OCI-LY3 (cell line): ENCODE measurements at regions not wholly inside any gene's neighbourhood (a gene's known extent, or its start where the extent isn't known, plus 50 kb on each side); places are given as distances from the start of the nearest gene placed in this dataset.

ENCODE experiments used
- H2AFZ ChIP-seq: fragments of 200-600, 300-600 bp; shearing (Covaris generic); 2 replicates; pipeline ENCODE4 v1.6.0; 2014; ENCODE audit warnings: antibody characterized with exemption, low read depth, low read length
- H3K27ac ChIP-seq: fragments of 200-600, 300-600 bp; sonication (generic); 2 replicates; pipeline ENCODE4 v1.5.1; 2014; ENCODE audit warnings: mild to moderate bottlenecking, low read length, moderate library complexity, mixed read lengths
- H3K27me3 ChIP-seq: fragments of 200-600, 300-600 bp; sonication (generic); 2 replicates; pipeline ENCODE4 v1.6.1; 2014; ENCODE audit warnings: low read depth, low read length, mixed read lengths
- H3K36me3 ChIP-seq: fragments of 200-600, 300-600 bp; sonication (generic); replicated peaks from 2 replicates; pipeline ENCODE3; 2014; ENCODE audit warnings: low read depth, low read length, mixed read lengths
- H3K4me1 ChIP-seq: fragments of 300-600, 200-600 bp; sonication (generic); 2 replicates; pipeline ENCODE4 v1.6.1; 2014; ENCODE audit warnings: low read length, mixed read lengths
- H3K4me2 ChIP-seq: fragments of 200-600, 300-600 bp; sonication (generic); 2 replicates; pipeline ENCODE4 v1.6.1; 2014; ENCODE audit warnings: low read length, mixed read lengths
- H3K4me3 ChIP-seq: fragments of 300-600, 200-600 bp; sonication (generic); 2 replicates; pipeline ENCODE4 v1.5.1; 2014; ENCODE audit warnings: antibody characterized with exemption, mild to moderate bottlenecking, low read length, moderate library complexity
- H3K79me2 ChIP-seq: fragments of 300-600, 200-600 bp; shearing (Covaris generic); 2 replicates; pipeline ENCODE4 v1.6.1; 2014; ENCODE audit warnings: mild to moderate bottlenecking, low read length, mixed read lengths
- H3K9ac ChIP-seq: fragments of 300-600, 200-600 bp; shearing (Covaris generic); 2 replicates; pipeline ENCODE4 v1.6.0; 2014; ENCODE audit warnings: mild to moderate bottlenecking, low read length, moderate library complexity
- H3K9me3 ChIP-seq: fragments of 200-600, 300-600 bp; shearing (Covaris generic); 2 replicates; pipeline ENCODE4 v1.6.1; 2014; ENCODE audit warnings: low read length, mixed read lengths; ENCODE audit not compliant: insufficient read depth
- H4K20me1 ChIP-seq: fragments of 200-600, 300-600 bp; sonication (generic); 2 replicates; pipeline ENCODE4 v1.6.1; 2016; ENCODE audit warnings: low read length, mixed read lengths; ENCODE audit not compliant: insufficient read depth
- EZH2phosphoT487 ChIP-seq: fragments of 200-600 bp; shearing (Covaris generic); IDR thresholded peaks from 2 replicates; pipeline ENCODE4 v1.6.1; 2018; ENCODE audit warnings: antibody characterized with exemption, mixed run types, low read depth
- TF ChIP-seq, protein P1 (sequence below): fragments of 200-600, 300-600 bp; sonication (generic); IDR thresholded peaks from 2 replicates; pipeline ENCODE4 v1.5.1; 2014; ENCODE audit warnings: antibody characterized with exemption, low read length, low read depth

- no peak overlapping the region for H3K9ac ChIP-seq
- H3K9me3 ChIP-seq = no peaks in the 10 kb centered on the region
- H3K4me1 ChIP-seq = peaks cover 4% of the 10 kb centered on the region; the same call in 1 of the 2 replicates
- H3K4me3 ChIP-seq = no peak overlapping the region
- H2AFZ ChIP-seq = no peak overlapping the region
- TF ChIP-seq, protein P1, sequence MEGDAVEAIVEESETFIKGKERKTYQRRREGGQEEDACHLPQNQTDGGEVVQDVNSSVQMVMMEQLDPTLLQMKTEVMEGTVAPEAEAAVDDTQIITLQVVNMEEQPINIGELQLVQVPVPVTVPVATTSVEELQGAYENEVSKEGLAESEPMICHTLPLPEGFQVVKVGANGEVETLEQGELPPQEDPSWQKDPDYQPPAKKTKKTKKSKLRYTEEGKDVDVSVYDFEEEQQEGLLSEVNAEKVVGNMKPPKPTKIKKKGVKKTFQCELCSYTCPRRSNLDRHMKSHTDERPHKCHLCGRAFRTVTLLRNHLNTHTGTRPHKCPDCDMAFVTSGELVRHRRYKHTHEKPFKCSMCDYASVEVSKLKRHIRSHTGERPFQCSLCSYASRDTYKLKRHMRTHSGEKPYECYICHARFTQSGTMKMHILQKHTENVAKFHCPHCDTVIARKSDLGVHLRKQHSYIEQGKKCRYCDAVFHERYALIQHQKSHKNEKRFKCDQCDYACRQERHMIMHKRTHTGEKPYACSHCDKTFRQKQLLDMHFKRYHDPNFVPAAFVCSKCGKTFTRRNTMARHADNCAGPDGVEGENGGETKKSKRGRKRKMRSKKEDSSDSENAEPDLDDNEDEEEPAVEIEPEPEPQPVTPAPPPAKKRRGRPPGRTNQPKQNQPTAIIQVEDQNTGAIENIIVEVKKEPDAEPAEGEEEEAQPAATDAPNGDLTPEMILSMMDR = no peak
- TF ChIP-seq EZH2phosphoT487 = no peak
- no peaks in the 10 kb centered on the region for H3K36me3 ChIP-seq
- H4K20me1 ChIP-seq = no peaks in the 10 kb centered on the region
- H3K4me2 ChIP-seq = no peak overlapping the region
- no peaks in the 10 kb centered on the region for H3K27me3 ChIP-seq
- H3K79me2 ChIP-seq = no peaks in the 10 kb centered on the region
- no peak overlapping the region for H3K27ac ChIP-seq
These were observed 61.8 kb upstream of the MLN start for GRCh38 chr6:33865478-33866077.

GRCh38 chr6:33863723-33864440 is 60.1 kb upstream of the MLN start:
- Histone ChIP-seq H4K20me1 (no peaks in the 10 kb centered on the region), H3K4me3 (no peak overlapping the region), H3K27me3 (no peaks in the 10 kb centered on the region), H2AFZ (no peak overlapping the region), H3K4me2 (no peak overlapping the region), H3K4me1 (peaks cover 4% of the 10 kb centered on the region; the same call in 1 of the 2 replicates), H3K36me3 (no peaks in the 10 kb centered on the region), H3K9ac (no peak overlapping the region), H3K27ac (no peak overlapping the region), H3K9me3 (no peaks in the 10 kb centered on the region), H3K79me2 (no peaks in the 10 kb centered on the region)
- TF ChIP-seq, protein P1 = no peak
- no peak for TF ChIP-seq EZH2phosphoT487

GRCh38 chr6:33863084-33863483 is 59.3 kb upstream of the MLN start:
- Histone ChIP-seq H3K79me2 (no peaks in the 10 kb centered on the region), H2AFZ (no peak overlapping the region), H3K36me3 (no peaks in the 10 kb centered on the region), H3K4me1 (peaks cover 4% of the 10 kb centered on the region; the same call in 1 of the 2 replicates), H3K27me3 (no peaks in the 10 kb centered on the region), H3K27ac (no peak overlapping the region), H3K4me2 (no peak overlapping the region), H3K9ac (no peak overlapping the region), H4K20me1 (no peaks in the 10 kb centered on the region), H3K4me3 (no peak overlapping the region), H3K9me3 (no peaks in the 10 kb centered on the region)
- TF ChIP-seq EZH2phosphoT487 = no peak
- TF ChIP-seq, protein P1 = no peak

- Histone ChIP-seq H3K4me1 (peaks cover 4% of the 10 kb centered on the region; the same call in 1 of the 2 replicates), H3K9me3 (no peaks in the 10 kb centered on the region), H3K9ac (no peak overlapping the region), H3K79me2 (no peaks in the 10 kb centered on the region), H3K27me3 (no peaks in the 10 kb centered on the region), H3K4me3 (no peak overlapping the region), H3K4me2 (no peak overlapping the region), H2AFZ (no peak overlapping the region), H3K27ac (no peak overlapping the region), H4K20me1 (no peaks in the 10 kb centered on the region), H3K36me3 (no peaks in the 10 kb centered on the region)
- TF ChIP-seq, protein P1 = no peak
- TF ChIP-seq EZH2phosphoT487 = no peak
These were observed 58.7 kb upstream of the MLN start for GRCh38 chr6:33862536-33862935.
